H1 (cell line): ENCODE measurements at regions not wholly inside any gene's neighbourhood (a gene's known extent, or its start where the extent isn't known, plus 50 kb on each side); places are given as distances from the start of the nearest gene placed in this dataset.

Source experiments
- BACH1 ChIP-seq: IDR thresholded peaks from 2 replicates; pipeline ENCODE4 v1.6.1; 2012; ENCODE audit warnings: low read length, improper control_type of control experiment
- BRCA1 ChIP-seq: IDR thresholded peaks from 2 replicates; pipeline ENCODE4 v1.6.1; 2012; ENCODE audit warnings: low read depth, low read length, improper control_type of control experiment
- CBX8 ChIP-seq: fragments of 300-800, 300-1000 bp; sonication (generic); IDR thresholded peaks from 2 replicates; pipeline ENCODE4 v1.7.1; 2016; ENCODE audit warnings: low read depth, low read length, borderline replicate concordance
- CEBPB ChIP-seq: IDR thresholded peaks from 2 replicates; pipeline ENCODE4 v1.6.1; 2012; ENCODE audit warnings: low read depth, low read length
- CHD2 ChIP-seq: IDR thresholded peaks from 2 replicates; pipeline ENCODE4 v1.6.1; 2012; ENCODE audit warnings: low read length, improper control_type of control experiment
- JUN ChIP-seq: IDR thresholded peaks from 2 replicates; pipeline ENCODE4 v1.6.1; 2011; ENCODE audit warnings: low read depth, mild to moderate bottlenecking, improper control_type of control experiment, low read length
- KDM1A ChIP-seq: fragments of 200-600, 300-600 bp; sonication (generic); IDR thresholded peaks from 2 replicates; pipeline ENCODE4 v1.7.1; 2016; ENCODE audit warnings: mild to moderate bottlenecking, low read length, borderline replicate concordance
- KDM4A ChIP-seq: IDR thresholded peaks from one replicate; pipeline ENCODE4 v1.7.1; 2012; ENCODE audit warnings: low read depth, mild to moderate bottlenecking, moderate library complexity, low read length, inconsistent platforms; ENCODE audit not compliant: severe bottlenecking
- NANOG ChIP-seq: IDR thresholded peaks from 2 replicates; pipeline ENCODE4 v1.6.1; 2011; ENCODE audit warnings: low read length, low read depth, mild to moderate bottlenecking, inconsistent platforms; ENCODE audit not compliant: insufficient read depth, poor library complexity, severe bottlenecking
- NRF1 ChIP-seq: IDR thresholded peaks from 2 replicates; pipeline ENCODE4 v1.6.1; 2011; ENCODE audit warnings: mild to moderate bottlenecking, low read depth, low read length, improper control_type of control experiment
- PHF8 ChIP-seq: fragments of 200-600 bp; sonication (generic); conservative IDR thresholded peaks from 2 replicates; pipeline ENCODE4 v1.7.1; 2012; ENCODE audit warnings: low read depth, mild to moderate bottlenecking, inconsistent platforms, low read length, moderate library complexity
- POLR2A ChIP-seq, 2 experiments: IDR thresholded peaks; 1 replicate in 1 of 2; 2 replicates in 1 of 2; pipeline ENCODE4 v1.6.1; 2011; ENCODE audit warnings: low read depth in 2 of 2, low read length in 2 of 2, mild to moderate bottlenecking in 2 of 2; ENCODE audit errors: control extremely low read depth in 1 of 2
- RBBP5 ChIP-seq: IDR thresholded peaks from 2 replicates; pipeline ENCODE4 v1.7.1; 2012; ENCODE audit warnings: low read depth, mild to moderate bottlenecking, inconsistent platforms, low read length, moderate library complexity, borderline replicate concordance
- RXRA ChIP-seq: IDR thresholded peaks from 2 replicates; pipeline ENCODE4 v1.6.1; 2011; ENCODE audit warnings: low read depth, mild to moderate bottlenecking, low read length, moderate library complexity; ENCODE audit not compliant: insufficient read depth
- TAF1 ChIP-seq: IDR thresholded peaks from 2 replicates; pipeline ENCODE4 v1.6.1; 2011; ENCODE audit warnings: mild to moderate bottlenecking, low read depth, low read length
- TF ChIP-seq, protein P1 (sequence below): IDR thresholded peaks from 2 replicates; pipeline ENCODE4 v1.6.1; 2011; ENCODE audit warnings: low read length, improper control_type of control experiment

DNA sequence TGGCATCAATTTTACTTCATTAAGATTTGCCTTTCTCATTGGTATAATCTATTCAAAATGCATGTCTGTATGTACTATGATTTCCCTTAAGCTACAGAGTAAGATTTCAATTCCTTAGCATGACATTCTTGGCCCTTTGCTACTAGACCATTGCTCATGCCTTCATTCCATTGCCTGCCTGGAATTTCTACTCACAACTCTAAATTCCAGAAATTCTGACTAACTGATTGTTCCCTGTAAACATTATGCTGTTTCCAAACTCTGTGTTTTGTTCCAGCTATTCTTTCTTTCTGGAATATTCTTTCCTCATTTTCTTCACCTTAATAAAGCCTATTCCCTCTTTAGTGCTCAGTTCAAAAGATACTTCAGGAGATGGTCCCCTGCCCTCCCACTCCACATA is 568.8 kb upstream of the SEMA6A start (continued):
- TF ChIP-seq BRCA1 (no peak), KDM4A (no peak), NANOG (no peak), PHF8 (no peak), JUN (no peak), BACH1 (no peak), NRF1 (no peak), CBX8 (no peak), CEBPB (no peak), CHD2 (no peak), RBBP5 (no peak), RXRA (no peak), POLR2A (IDR thresholded peaks at IDR 0.05; ENCODE audit: control extremely low read depth in 1 of 2, low read depth in 2 of 2, low read length in 2 of 2) (no peak), TAF1 (no peak), KDM1A (no peak)
- TF ChIP-seq, protein P1, sequence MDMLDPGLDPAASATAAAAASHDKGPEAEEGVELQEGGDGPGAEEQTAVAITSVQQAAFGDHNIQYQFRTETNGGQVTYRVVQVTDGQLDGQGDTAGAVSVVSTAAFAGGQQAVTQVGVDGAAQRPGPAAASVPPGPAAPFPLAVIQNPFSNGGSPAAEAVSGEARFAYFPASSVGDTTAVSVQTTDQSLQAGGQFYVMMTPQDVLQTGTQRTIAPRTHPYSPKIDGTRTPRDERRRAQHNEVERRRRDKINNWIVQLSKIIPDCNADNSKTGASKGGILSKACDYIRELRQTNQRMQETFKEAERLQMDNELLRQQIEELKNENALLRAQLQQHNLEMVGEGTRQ: no peak
